NCI-H345 treated with DMSO at 0.1 percent for 48 hours (cell line): ENCODE measurements at regions not wholly inside any gene's neighbourhood (a gene's known extent, or its start where the extent isn't known, plus 50 kb on each side); places are given as distances from the start of the nearest gene placed in this dataset.
"Not testable (repeated sequence)": the region's sequence is repeated elsewhere in the genome, so short reads cannot be mapped to it uniquely, and the experiment has no call there.

Experiments
- DNase-seq: peaks from one replicate; lab custom pipeline; 2025; ENCODE audit not compliant: unreplicated experiment; lab: John Stamatoyannopoulos, UW

GRCh38 chr3:191644291-191644690, 183.3 kb downstream of the PYDC2 start:
- DNase-seq = no peak

- DNase-seq = no peak
These were observed 185.3 kb downstream of the PYDC2 start for GRCh38 chr3:191646242-191646641.

- no peak for DNase-seq
These were observed 187.8 kb downstream of the PYDC2 start for GRCh38 chr3:191648787-191649186.

- DNase-seq = no peak
These were observed 188.7 kb downstream of the PYDC2 start for GRCh38 chr3:191649626-191650025.

- not testable (repeated sequence) for DNase-seq
These were observed 197.9 kb downstream of the PYDC2 start for GRCh38 chr3:191658781-191659419.

GRCh38 chr3:191662150-191662549, 201.2 kb downstream of the PYDC2 start:
- not testable (repeated sequence) for DNase-seq

- DNase-seq = no peak
These were observed 220.1 kb downstream of the PYDC2 start for GRCh38 chr3:191680989-191681597.

GRCh38 chr3:191682961-191683360, 222.0 kb downstream of the PYDC2 start:
- no peak for DNase-seq

GRCh38 chr3:191686626-191687025, 225.7 kb downstream of the PYDC2 start:
- DNase-seq = no peak

- no peak for DNase-seq
These were observed 227.9 kb downstream of the PYDC2 start for GRCh38 chr3:191688756-191689433.

GRCh38 chr3:191691184-191691583, 230.2 kb downstream of the PYDC2 start:
- DNase-seq = not testable (repeated sequence)

GRCh38 chr3:191695131-191695814, 234.3 kb downstream of the PYDC2 start:
- no peak for DNase-seq

GRCh38 chr3:191695815-191696153, 234.8 kb downstream of the PYDC2 start:
- no peak for DNase-seq

- DNase-seq = no peak
These were observed 235.4 kb downstream of the PYDC2 start for GRCh38 chr3:191696348-191696747.

GRCh38 chr3:191699546-191699945, 238.6 kb downstream of the PYDC2 start:
- DNase-seq = no peak

- no peak for DNase-seq
These were observed 241.2 kb downstream of the PYDC2 start for GRCh38 chr3:191702121-191702520.

- no peak for DNase-seq
These were observed 246.9 kb downstream of the PYDC2 start for GRCh38 chr3:191707817-191708216.

GRCh38 chr3:191715585-191715984, 254.6 kb downstream of the PYDC2 start:
- no peak for DNase-seq

GRCh38 chr3:191721390-191721861, 260.5 kb downstream of the PYDC2 start:
- DNase-seq = no peak

- no peak for DNase-seq
These were observed 261.0 kb downstream of the PYDC2 start for GRCh38 chr3:191721990-191722389.

GRCh38 chr3:191727338-191727737, 266.4 kb downstream of the PYDC2 start:
- no peak for DNase-seq

- DNase-seq = no peak
These were observed 267.2 kb downstream of the PYDC2 start for GRCh38 chr3:191728186-191728585.
